Stomach (tissue), 4 donors: ENCODE measurements at regions not wholly inside any gene's neighbourhood (a gene's known extent, or its start where the extent isn't known, plus 50 kb on each side); places are given as distances from the start of the nearest gene placed in this dataset.

Experiments used
- CTCF ChIP-seq, 7 experiments: fragments of 450-650 bp in 4 of 7; fragments of 200-600 bp in 3 of 7; sonication (generic) in 3 of 7; IDR thresholded peaks; one replicate each; pipeline ENCODE4 v1.5.1; 2016 to 2019; ENCODE audit warnings: antibody characterized with exemption in 7 of 7, control low read depth in 2 of 7, mild to moderate bottlenecking in 1 of 7
- EP300 ChIP-seq: sonication (generic); formaldehyde crosslinking; IDR thresholded peaks from one replicate; pipeline ENCODE4 v1.6.1; 2017; ENCODE audit warnings: antibody characterized with exemption

DNA sequence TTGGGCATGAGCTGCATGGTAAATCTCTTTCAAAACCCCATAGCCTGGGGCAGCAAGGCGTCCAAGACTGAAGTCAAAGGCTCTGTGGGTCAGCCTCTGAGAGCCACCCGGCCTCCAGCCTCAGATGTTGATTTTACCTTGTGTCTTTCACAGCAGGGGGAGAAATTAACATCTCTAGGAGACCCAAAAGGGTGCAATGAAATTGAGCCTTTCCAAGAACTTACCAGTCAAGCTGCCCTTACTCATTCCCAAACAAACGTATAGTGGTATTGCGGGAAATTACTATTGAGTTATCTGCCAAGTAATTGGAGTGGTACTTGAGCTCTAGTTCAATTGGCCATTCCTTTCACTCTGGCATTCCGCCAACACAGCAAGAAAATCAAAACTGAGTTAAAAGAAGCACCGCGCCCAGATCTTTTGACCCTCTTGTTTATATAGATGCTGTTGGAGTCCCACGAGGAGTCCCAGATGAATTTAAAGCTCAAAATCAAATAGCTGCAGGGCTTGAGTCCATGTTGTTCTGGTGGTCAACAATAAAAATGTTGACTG lies 380.7 kb upstream of the SYT1 start:
- TF ChIP-seq CTCF (IDR thresholded peaks at IDR 0.05): no peak
- TF ChIP-seq EP300: no peak
